ENCODE measurements at regions not wholly inside any gene's neighbourhood (a gene's known extent, or its start where the extent isn't known, plus 50 kb on each side); places are given as distances from the start of the nearest gene placed in this dataset.
"Not testable (repeated sequence)": the region's sequence is repeated elsewhere in the genome, so short reads cannot be mapped to it uniquely, and the experiment has no call there.

DNA sequence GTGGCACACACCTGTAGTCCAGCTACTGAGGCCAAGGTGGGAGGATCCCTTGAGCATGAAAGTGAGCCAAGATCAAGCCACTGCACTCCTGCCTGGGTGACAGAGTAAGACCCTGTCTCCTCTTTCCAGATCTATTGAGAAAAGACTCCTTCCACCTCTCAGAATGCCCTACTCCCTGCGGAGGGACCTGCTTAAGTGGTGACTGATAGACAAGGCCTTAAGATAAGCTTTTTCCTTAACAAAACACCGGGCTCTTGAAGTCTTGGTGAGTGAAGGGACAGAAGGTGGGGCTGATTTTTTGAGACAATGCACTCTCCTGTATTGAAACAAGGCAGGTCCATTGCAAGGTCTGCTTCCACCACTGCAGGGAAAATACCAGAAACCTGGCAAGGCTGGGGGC lies 338.4 kb upstream of the FRG2C start:
- DNase-seq = no peak

DNA sequence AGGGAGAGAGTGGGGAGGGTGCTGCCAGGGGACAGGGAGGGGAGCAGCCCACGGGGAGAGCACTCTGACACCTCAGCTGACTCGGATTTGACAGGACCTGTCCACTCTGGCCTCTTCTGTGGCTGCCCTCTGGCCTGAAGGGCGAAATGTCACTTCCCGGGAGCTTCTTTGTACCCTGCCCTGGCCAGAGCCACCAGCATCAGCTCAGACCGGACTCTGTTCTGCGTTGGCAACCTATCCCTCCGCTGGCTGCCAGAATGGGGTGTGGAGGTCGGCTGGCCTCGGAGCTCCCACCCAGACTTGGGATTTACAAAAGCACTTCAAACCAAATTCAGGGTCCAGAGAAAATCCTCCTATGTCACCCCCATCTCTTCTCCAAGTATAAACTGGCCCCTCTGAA lies 336.7 kb upstream of the FRG2C start:
- no peak for DNase-seq

DNA sequence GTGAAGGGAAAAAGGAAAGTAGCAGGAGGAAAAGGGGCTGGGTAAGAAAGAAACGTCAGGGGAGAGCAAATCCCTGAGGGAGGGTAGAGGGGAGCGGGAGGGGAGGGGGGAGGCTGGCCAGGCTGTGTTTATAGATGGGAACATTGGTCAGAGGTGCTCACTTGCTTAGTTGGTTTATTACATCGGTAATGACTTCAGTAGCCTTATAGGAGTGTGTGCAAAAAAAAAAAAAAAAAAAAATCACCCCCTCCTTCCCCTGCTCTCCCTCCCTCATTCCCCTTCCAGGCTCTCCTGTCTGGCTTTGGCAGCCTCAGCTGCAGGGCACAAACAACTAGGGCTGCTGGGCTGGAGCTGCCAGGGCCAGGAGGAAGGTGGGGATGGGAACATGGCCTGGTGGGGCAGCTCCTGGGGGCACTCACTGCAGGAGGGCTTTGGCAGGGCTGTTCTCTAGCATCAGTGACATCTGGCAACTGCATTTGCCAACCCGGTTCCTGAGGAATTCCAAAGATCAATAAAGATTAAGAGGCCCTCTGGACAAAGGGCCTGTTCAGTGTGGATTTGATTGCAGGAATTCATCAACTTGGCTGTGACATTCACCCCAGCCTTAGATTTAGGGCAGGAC lies 334.5 kb upstream of the FRG2C start:
- DNase-seq = no peak

DNA sequence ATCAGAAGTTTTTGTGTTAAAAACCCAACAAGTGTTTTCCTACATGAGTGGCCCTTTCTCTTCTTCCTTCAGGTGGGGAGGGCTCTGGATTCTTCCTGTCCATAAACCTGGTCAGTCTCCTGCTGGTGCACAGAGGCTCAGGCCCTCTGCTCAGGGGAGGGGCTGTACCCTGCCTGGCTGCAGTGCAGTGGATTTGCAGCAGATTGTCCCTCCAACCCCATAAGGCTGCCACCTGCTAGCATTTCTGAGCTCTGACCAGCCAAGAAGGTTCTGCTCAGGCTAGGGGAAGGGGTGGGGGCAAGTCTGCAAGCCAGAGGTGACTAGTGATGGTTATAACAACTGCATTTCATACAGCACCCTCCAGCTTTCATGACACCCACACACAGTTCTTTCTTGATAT lies 333.7 kb upstream of the FRG2C start:
- DNase-seq = not testable (repeated sequence)

DNA sequence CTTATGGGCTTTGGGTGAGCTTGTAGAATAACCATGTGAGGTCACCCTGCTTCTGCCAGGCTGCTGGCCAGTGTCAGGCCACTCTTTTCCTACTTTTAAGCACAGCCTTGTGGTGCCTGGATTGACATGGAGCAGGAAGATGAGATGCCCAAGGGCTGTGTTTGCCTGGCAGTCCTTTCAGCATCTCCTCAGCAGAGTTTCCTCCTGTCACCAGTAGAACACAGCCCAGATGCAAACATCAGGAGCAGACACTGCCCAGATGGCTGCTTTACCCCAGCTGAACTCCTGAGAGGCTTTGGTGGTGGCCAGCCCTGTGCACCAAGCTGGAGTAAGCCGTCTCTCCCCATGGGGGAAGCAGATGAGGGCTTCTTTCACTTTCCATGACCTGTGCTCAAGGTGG lies 332.0 kb upstream of the FRG2C start:
- not testable (repeated sequence) for DNase-seq

DNA sequence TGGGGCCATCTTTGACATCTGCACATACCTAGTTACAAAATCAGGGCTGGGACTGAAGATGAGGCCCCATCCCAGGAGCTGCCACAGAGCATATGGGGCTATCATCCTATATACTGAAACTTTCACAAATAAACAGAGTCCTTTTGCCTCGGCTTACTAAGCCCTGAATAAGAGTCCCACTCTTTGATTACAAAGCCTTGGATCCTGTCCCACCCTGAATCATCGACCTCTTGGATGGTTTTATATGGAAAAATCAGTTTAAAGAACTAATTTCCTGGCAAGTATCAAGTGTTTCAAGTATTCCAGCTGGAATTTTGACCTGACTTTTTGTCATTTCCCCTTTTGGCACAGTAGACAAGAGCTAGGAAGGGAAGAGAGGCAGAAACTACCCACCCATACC lies 331.3 kb upstream of the FRG2C start:
- DNase-seq = no peak

DNA sequence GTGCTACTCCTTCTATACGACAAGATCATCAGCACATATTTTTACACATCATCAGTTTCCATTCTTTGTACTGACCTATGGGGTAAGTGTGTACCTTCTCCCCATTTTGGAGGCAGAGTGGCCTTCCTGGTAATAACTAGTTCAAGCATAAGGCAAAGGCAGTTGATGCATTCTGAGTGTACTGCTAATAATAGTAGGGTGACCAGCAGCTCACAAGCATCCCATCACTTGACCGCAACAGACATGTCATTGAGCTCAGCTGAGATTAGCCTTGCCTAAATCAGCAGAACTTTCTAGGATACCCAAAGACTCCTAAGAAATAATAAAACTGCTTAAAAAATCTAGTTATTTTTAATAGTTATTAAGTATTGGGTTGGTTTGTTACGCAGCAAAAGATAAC lies 329.8 kb upstream of the FRG2C start:
- DNase-seq = no peak

DNA sequence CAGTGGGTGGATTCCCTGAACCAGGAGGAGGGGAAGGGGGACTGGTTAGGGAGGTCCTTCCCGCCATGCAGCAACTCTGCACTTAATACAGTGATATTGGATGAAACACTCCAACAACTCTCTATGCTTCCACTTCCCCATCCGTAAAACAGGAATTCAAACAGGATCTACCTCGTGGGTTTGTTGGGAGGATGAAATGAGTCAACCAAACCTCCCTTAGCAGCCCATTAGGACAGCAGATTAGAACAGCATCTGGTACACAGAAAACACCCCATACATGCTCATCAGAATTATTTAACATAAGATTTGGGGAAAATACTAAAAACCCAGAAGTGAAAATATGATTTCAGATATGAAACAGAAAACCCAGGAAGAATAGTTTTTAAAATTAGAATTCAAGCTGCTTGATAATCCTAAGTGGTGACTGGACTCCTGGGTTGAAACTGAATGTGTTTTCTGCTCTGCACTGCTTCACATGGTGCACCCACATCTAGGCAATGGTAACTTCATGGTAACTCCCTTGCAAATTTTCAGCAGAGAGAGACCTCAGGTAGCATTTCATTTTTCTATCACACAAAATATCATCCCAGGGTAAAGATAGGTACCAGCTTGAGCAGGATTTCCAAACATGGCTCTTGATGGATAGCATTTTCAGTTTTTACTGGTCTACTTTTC lies 326.8 kb upstream of the FRG2C start:
- no peak for DNase-seq

DNA sequence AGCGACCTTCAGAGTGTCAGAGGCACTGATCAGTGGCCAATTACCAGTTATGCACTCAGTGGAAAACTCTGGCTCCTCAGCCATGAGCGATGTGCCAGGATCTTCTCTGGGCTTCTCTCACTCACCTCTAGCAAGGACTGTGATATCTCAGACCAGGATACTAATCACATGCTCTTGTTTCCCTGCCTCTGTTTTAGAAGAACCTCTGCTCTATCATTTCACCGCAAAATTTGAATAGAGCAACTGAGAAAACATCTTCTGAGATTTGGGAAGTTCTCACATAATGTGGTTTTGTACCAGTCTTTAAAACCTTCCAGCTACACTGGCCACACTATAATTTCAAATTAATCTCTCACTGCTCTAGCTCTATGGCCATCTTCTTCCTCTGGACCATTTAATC lies 325.8 kb upstream of the FRG2C start:
- DNase-seq = no peak

DNA sequence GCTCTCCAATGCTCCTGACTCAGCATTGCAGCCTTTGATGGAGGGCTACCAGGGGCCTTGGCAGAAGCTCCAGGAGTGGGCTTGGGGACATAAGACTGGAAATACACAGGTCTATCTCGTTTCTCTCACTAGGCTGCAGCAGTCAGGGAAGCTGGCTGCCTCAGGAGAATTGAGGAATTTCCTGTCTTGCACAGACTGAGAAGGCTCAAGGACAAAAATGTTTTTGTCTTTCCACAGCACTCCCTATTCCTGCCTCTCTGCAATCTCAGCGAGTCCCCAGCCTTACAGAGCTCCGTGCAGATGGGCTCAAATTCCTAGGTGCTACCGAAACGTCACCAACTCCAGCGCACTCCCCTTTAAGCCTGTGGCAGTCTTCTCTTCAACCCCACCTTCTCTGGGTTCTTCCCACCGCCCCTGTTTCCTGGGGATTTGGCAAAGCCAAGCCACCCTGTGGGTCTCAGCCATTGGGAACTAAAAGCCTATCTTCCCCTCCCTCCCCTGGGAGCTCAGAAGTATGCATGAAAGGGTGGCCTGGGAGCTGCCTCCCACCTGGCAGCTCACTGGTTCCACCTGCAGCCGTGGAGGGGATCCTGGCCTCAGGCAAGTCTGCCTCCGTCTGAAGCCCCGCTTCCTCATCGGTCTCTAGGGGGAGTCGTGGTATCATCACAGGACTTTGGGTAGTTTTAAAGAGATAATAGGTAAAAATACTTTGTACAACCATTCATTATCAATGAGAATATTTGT lies 322.6 kb upstream of the FRG2C start:
- DNase-seq = no peak

DNA sequence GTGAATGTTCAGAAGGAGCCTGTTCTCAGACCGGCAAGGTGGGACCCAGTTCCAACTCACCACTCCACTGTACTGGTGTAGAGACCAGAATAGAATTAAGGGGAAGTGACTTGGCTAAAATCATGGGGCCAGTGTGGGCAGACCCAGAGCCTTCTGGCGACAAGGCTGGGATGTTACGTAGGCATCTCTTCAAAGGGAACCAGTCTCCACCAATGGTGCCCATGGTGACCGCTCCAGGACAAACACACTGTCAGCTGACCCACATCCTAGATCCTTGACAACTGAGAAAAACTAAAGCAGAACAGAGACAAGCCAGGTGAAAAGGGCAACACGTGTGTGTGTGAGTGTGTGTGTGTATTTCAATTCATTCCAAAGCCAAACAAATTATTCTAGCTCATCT lies 321.7 kb upstream of the FRG2C start:
- no peak for DNase-seq

DNA sequence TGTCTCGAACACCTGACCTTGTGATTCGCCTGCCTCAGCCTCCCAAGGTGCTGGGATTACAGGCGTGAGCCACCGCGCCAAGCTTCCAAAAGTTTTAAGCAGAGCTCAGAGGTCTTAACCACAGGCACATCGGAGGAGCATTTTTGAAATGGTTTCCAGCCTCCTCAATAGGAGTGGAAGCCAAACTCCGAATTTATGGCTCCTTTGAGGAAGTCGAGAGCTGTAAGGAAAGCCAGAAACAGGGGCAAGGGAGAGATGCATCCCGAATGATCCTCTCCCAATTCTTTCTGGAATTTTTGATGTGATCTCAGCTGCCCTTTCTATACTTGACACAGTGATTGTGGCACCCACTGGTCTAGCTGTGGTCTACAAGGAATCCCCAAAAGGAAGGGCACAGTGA lies 313.6 kb upstream of the FRG2C start:
- not testable (repeated sequence) for DNase-seq

DNA sequence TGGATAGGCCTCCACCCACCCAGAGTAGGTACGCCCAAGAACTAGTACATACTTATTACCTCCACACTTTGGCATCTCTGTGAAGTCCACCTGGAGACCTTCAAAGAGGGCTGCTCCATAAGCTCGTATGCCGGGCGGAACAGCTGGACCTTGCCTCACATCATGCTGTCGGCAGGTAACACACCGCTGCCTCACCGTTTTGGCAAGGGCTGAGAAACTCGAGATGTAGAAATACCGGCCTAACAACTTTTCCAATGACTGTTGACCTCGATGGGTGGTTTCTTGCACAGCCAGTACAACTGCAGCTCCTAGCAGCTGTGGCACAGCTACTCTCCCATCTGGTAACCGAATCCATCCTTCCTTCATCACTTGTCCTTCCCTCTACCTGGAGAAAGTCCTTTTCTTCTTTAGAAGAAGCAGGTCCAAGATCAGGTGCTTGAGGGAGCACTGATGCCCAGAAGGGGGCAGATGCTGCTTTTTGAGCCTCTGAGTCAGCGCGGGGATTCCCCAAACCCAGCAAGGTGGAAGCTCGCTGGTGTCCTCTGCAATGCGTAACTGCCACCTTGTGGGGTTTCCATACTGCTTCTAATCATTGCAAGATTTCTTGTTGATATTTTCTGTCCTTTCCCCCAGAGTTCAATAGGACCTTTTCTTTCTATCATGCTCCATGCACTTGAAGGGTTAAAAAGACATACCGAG lies 301.9 kb upstream of the FRG2C start:
- not testable (repeated sequence) for DNase-seq

DNA sequence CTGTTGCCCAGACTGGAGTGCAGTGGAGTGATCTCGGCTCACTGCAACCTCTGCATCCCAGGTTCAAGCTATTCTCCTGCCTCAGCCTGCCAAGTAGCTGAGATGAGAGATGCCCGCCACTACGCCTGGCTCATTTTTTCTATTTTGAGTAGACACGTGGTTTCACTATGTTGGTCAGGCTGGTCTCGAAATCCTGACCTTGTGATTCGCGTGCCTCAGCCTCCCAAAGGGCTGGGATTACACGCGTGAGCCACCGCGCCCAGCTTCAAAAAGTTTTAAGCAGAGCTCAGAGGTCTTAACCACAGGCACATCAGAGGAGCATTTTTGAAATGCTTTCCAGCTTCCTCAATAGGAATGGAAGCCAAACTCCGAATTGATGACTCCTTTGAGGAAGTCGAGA lies 291.2 kb upstream of the FRG2C start:
- not testable (repeated sequence) for DNase-seq

DNA sequence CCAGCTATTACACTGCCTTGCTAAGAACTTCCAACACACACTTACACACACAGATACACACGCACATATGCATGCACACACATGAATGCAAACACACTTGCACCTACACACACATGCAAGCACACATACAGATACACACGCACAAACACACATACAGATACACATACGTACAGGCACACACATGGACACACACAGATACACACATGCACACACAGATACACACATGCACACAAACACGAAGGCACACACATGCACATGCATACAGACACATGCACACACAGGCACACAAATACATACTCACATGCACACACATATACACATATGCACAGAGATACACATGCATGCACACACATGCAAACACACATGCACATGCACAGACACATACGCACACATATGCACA lies 284.3 kb upstream of the FRG2C start:
- DNase-seq = not testable (repeated sequence)

DNA sequence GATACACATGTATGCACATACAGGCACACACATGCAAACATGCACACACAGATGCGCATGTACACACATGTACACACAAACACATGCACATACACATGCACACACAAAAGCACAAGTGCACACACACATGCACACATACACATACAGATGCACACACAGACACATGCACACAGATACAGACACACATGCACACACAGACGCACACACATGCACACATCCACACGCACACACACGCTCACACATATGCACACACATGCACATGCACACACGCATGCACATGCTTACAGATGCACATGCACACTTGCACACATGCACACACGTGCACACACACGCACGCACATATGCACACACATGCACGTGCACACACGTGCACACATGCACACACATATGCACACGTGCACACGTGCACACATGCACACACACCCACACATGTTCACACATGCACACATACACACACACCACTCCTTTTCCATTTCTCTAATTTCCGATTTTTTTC lies 283.8 kb upstream of the FRG2C start:
- DNase-seq = no peak

DNA sequence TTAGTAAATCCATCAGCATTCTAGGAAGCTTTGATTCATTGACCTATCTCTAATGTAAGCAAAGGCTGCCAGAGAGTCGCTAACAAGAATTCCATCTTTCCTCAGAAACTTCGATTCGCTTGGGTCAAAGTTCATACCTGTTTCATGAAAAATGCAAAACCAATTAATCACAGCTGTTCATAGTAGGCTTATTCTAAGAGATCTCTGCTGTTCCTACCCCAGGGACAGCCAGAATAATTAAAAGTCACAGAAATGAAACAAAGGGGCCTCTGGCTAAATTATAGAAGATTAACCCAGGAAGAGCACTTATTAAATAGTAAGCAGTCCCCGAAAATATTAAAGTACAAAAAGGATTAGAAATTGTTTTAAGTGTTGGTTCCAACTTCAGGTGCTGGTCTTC lies 280.1 kb upstream of the FRG2C start:
- DNase-seq = not testable (repeated sequence)

DNA sequence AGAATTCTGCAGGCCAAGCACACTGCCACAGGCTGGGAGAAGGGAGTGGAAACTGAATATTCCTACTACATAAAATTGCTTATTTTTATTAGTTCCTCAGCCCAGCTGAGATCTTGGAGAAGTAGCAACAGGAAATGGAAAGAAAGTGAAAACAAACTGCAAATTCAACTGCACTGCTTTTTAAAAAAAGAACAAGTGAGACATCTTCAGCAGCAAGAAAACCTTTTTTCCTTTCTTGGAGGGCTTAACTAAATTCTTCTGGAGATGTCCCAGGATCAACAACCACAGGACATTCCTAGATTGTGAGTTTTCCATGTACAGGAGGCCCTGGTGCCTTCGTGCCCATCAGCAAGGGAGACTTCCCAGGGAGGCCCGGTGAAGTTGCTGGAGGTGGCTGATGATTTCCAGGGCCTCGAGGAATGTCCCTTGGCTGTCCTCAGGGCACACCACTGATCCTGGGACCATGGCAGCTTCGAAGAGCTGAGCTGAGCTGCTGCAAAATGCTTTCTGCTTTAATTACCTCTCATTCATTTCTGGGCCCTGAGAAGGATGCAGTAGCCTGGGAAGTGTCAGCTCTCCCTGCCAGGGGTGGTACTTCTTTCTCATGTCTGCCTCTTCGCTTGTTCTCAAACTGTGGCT lies 275.5 kb upstream of the FRG2C start:
- not testable (repeated sequence) for DNase-seq

DNA sequence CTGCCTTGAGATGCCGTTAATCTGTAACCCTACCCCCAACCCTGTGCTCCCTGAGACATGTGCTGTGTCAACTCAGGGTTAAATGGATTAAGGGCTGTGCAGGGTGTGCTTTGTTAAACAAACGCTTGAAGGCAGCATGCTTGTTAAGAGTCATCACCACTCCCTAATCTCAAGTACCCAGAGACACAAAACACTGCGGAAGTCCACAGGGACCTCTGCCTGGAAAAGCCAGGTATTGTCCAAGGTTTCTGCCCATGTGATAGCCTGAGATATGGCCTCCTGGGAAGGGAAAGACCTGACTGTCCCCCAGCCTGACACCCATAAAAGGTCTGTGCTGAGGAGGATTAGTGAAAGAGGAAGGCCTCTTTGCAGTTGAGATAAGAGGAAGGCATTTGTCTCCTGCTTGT lies 270.8 kb upstream of the FRG2C start:
- not testable (repeated sequence) for DNase-seq

DNA sequence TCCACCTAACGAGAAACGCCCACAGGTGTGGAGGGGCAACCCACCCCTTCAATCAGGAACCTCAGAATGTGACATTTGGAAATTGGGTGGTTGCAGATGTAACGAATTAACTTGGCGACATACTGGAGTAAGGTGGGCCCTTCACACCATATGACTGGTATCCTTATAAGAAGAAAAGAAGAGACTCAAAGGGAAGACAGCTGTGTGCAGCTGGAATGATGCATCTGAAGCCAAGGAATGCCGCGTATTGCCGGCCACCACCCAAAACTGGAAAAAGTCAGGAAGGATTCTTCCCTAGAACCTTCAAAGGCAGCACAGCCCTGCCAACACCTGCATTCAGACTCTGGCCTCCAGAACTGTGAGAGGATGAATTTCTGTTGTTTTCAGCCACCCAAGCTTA lies 270.0 kb upstream of the FRG2C start:
- DNase-seq = not testable (repeated sequence)

DNA sequence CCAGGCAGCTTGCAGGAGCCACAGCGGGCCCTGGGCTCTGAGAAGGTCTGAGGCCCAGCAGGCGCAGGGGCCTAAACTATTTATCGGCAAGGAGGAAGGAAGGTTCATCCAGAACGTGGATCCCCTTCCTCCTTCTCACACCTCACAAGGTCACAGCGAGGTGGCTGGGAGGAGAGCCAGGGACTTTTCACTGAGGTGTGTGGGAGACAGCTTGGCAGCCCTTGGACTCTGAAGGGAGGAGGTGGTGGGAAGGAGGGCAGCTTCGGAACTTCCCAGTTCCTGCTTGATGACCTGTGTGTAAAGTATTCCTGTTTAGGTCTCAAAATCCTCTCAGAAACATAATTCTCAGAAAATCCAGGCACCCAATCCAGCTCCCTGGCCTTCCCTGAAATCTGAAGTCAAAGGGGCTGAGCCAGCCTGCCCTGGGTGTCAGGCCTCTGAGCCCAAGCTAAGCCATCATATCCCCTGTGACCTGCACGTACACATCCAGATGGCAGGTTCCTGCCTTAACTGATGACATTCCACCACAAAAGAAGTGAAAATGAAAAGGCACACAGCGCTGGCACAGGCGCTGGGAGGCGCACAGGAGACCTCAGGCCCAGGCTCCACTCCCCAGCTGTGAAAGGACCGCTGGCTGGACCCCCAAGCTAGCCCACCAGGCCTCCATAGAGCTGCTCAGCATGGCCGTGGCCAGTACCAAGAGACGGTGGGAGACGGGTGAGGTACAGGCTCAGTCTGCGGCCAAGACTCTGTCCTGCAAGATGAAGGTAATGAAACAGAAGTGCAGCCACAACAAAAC lies 269.4 kb upstream of the FRG2C start:
- DNase-seq = not testable (repeated sequence)

Data from GF-D8 (cell line).